Endothelial cell of umbilical vein (primary cell): ENCODE measurements at regions not wholly inside any gene's neighbourhood (a gene's known extent, or its start where the extent isn't known, plus 50 kb on each side); places are given as distances from the start of the nearest gene placed in this dataset.

ENCODE experiments used
- BruUV-seq: library from RNA; stranded (reverse); fragments of 400-500 nt; replicated peaks from 2 replicates; lab custom pipeline; 2021; lab: Mats Ljungman, UMichigan
- CTCF ChIA-PET: fragments of 300-600, 350-600 bp; sonication (Branson Sonifier 250); formaldehyde crosslinking; loops from one replicate; lab custom pipeline; 2021; ENCODE audit warnings: antibody characterized with exemption, inconsistent platforms; lab: Charles Lee
- POLR2A ChIA-PET: fragments of 300-600, 350-600 bp; sonication (Branson Sonifier 250); formaldehyde crosslinking; loops from one replicate; lab custom pipeline; 2021; ENCODE audit warnings: antibody characterized with exemption, inconsistent platforms; lab: Charles Lee
- DNase-seq: peaks from one replicate; pipeline ENCODE4 v3.0.0-alpha.2; 2011; ENCODE audit warnings: low read depth, low spot score
- FAIRE-seq: peaks from 2 replicates; lab custom pipeline; 2011; peaks lifted over from hg19 to GRCh38; lab: Jason Lieb, UNC
- H2AFZ ChIP-seq: 2 replicates; pipeline ENCODE4 v1.6.0; 2012; ENCODE audit warnings: low read depth, low read length, control low read depth, inconsistent platforms
- H3K27ac ChIP-seq: 2 replicates; pipeline ENCODE4 v1.5.1; 2011; ENCODE audit warnings: low read depth, mild to moderate bottlenecking, control low read depth, low read length, moderate library complexity; ENCODE audit not compliant: insufficient read depth
- H3K27me3 ChIP-seq, 2 experiments: 2 replicates each; pipeline versions ENCODE4 v1.6.0 to v1.6.1; 2011; ENCODE audit warnings: low read length in 2 of 2, mixed read lengths in 1 of 2; ENCODE audit not compliant: control insufficient read depth in 2 of 2, insufficient read depth in 2 of 2
- H3K36me3 ChIP-seq, 2 experiments: 2 replicates in 1 of 2; 3 replicates in 1 of 2; pipeline ENCODE4 v1.5.1; 2011; ENCODE audit warnings: low read length in 2 of 2, mild to moderate bottlenecking in 1 of 2, moderate library complexity in 1 of 2; ENCODE audit not compliant: control insufficient read depth in 2 of 2, insufficient read depth in 2 of 2; ENCODE audit errors: extremely low read depth in 1 of 2
- H3K4me1 ChIP-seq: 3 replicates; pipeline ENCODE4 v1.5.1; 2011; ENCODE audit warnings: mild to moderate bottlenecking, low read length; ENCODE audit not compliant: control insufficient read depth, insufficient read depth; ENCODE audit errors: extremely low read depth
- H3K4me2 ChIP-seq: 2 replicates; pipeline ENCODE4 v1.6.1; 2011; ENCODE audit warnings: low read length, control low read depth, mixed read lengths; ENCODE audit not compliant: insufficient read depth
- H3K4me3 ChIP-seq, 3 experiments: fragments of 200-600 bp in 1 of 3; sonication (generic), shearing (Covaris generic) in 1 of 3; replicated peaks in 1 of 3; 2 replicates each; pipeline ENCODE4 v1.5.1; 2011 to 2016; ENCODE audit warnings: control low read depth in 3 of 3, low read length in 3 of 3, mild to moderate bottlenecking in 2 of 3, inconsistent platforms in 1 of 3, low read depth in 1 of 3, moderate library complexity in 1 of 3; ENCODE audit not compliant: insufficient read depth in 1 of 3
- H3K79me2 ChIP-seq: 2 replicates; pipeline ENCODE4 v1.6.0; 2012; ENCODE audit warnings: low read length, inconsistent platforms; ENCODE audit not compliant: control insufficient read depth, insufficient read depth
- H3K9ac ChIP-seq: replicated peaks from 2 replicates; pipeline ENCODE3; 2011; ENCODE audit warnings: low read length, control low read depth; ENCODE audit not compliant: insufficient read depth; ENCODE audit errors: extremely low read depth
- H3K9me1 ChIP-seq: replicated peaks from 3 replicates; pipeline ENCODE4 v1.6.0; 2011; ENCODE audit warnings: mild to moderate bottlenecking, low read length; ENCODE audit not compliant: control insufficient read depth, insufficient read depth; ENCODE audit errors: extremely low read depth
- H3K9me3 ChIP-seq: replicated peaks from 2 replicates; pipeline ENCODE4 v1.5.1; 2012; ENCODE audit warnings: low read length, inconsistent platforms; ENCODE audit not compliant: control insufficient read depth, insufficient read depth
- H4K20me1 ChIP-seq: replicated peaks from 2 replicates; pipeline ENCODE3; 2011; ENCODE audit warnings: mild to moderate bottlenecking, low read length; ENCODE audit not compliant: control insufficient read depth, insufficient read depth; ENCODE audit errors: extremely low read depth
- CTCF ChIP-seq, 2 donors: IDR thresholded peaks; 1 replicate in 1 of 2; 2 replicates in 1 of 2; pipeline ENCODE4 v1.5.1; 2011; ENCODE audit warnings: low read length in 2 of 2, mild to moderate bottlenecking in 2 of 2, moderate library complexity in 2 of 2, control low read depth in 1 of 2, inconsistent platforms in 1 of 2, low read depth in 1 of 2; ENCODE audit not compliant: insufficient read depth in 1 of 2; ENCODE audit errors: extremely low read depth in 1 of 2
- JUN ChIP-seq: IDR thresholded peaks from 2 replicates; pipeline ENCODE4 v1.6.1; 2011; ENCODE audit warnings: borderline replicate concordance, low read depth; ENCODE audit not compliant: insufficient read length, insufficient read depth
- POLR2AphosphoS5 ChIP-seq: IDR thresholded peaks from 2 replicates; pipeline ENCODE4 v1.6.1; 2012; ENCODE audit warnings: low read depth, mild to moderate bottlenecking, control low read depth, low read length, moderate library complexity; ENCODE audit not compliant: insufficient read depth
- dilution Hi-C: fragments of 300-500 bp; cut with MboI; formaldehyde crosslinking; loops from one replicate; pipeline ENCODE4 v1.15.0; 2019; ENCODE audit warnings: low sequenced_read_pairs; ENCODE audit not compliant: extremely low pct_ligation_motif_present
- intact Hi-C: fragments of 100-400 bp; cut with micrococcal nuclease; formaldehyde crosslinking; loops from one replicate; pipeline ENCODE4 v1.10.0; 2022

DNA sequence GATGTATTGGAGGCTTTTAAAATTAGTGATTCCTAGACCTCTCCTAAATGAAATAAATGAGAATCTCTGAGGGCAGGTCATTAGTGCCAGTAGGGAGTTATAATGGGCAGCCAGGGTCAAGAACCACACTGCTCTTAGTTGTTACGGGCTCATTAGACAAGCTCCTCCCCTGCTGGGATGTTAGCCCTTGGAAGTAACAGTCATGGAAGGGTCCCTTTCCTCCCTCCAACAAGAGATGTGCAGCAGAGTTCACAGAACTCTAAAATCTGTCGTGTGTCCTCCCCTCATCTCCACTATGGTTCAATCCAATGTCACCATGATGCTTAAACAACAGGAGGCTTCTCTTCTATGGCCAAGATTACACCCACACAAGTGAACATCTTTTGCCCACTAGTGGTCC is 419.5 kb downstream of the INSC start:
- H3K27me3 ChIP-seq: no peaks in the 10 kb centered on the region
- POLR2A ChIA-PET: no interaction called here
- TF ChIP-seq CTCF (IDR thresholded peaks at IDR 0.05; ENCODE audit: extremely low read depth in 1 of 2, insufficient read depth in 1 of 2, low read depth in 1 of 2, low read length in 2 of 2) (no peak), JUN (no peak)
- FAIRE-seq (no peak), DNase-seq (no peak)
- dilution Hi-C loops: no loop called here
- H3K9me3 ChIP-seq: peaks cover 3% of the 10 kb centered on the region
- H2AFZ ChIP-seq: no peak overlapping the region
- H3K4me2 ChIP-seq: no peak overlapping the region
- intact Hi-C loops: no loop called here
- no peaks in the 10 kb centered on the region for H3K9me1 ChIP-seq
- BruUV-seq: no TSS peak
- H3K36me3 ChIP-seq: no peaks in the 10 kb centered on the region
- H3K9ac ChIP-seq: no peak overlapping the region
- H3K27ac ChIP-seq: no peak overlapping the region
- no peaks in the 10 kb centered on the region for H3K79me2 ChIP-seq
- H3K4me3 ChIP-seq: no peak overlapping the region
- no peaks in the 10 kb centered on the region for H3K4me1 ChIP-seq
- CTCF ChIA-PET: no interaction called here
- no peaks in the 10 kb centered on the region for H4K20me1 ChIP-seq

DNA sequence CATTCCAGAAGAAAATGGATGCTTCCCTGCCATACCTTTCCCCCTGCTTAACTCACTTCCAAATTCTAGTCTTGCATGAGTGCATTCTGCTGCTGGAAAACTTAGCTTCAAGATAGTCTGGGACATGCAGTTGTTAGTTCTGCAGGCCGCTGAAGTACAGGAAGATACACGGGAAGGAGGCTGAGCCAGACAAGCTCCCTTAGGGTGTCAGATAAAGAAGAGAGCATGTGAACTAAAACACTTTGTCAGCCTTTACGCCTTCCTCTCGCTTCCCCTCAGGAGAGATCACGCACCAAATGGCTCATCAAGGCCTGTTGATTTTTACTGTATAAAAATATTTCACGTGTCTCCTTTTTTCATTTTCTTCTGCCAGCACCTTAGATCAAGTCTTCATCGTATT is 420.7 kb downstream of the INSC start:
- FAIRE-seq (no peak), DNase-seq (no peak)
- dilution Hi-C loops (no loop called here), intact Hi-C loops (no loop called here)
- CTCF ChIA-PET: no interaction called here
- Histone ChIP-seq H3K36me3 (no peaks in the 10 kb centered on the region), H3K4me1 (no peaks in the 10 kb centered on the region), H3K9ac (no peak overlapping the region), H3K9me1 (no peaks in the 10 kb centered on the region), H4K20me1 (no peaks in the 10 kb centered on the region), H3K79me2 (no peaks in the 10 kb centered on the region), H3K4me2 (no peak overlapping the region), H3K27ac (no peak overlapping the region), H3K9me3 (peaks cover 3% of the 10 kb centered on the region), H2AFZ (no peak overlapping the region), H3K4me3 (no peak overlapping the region), H3K27me3 (no peaks in the 10 kb centered on the region)
- no TSS peak for BruUV-seq
- POLR2A ChIA-PET: no interaction called here
- TF ChIP-seq JUN (no peak), CTCF (IDR thresholded peaks at IDR 0.05; ENCODE audit: extremely low read depth in 1 of 2, insufficient read depth in 1 of 2, low read depth in 1 of 2, low read length in 2 of 2) (no peak), POLR2AphosphoS5 (no peak)
